Endothelial cell of umbilical vein (primary cell): ENCODE measurements at regions not wholly inside any gene's neighbourhood (a gene's known extent, or its start where the extent isn't known, plus 50 kb on each side); places are given as distances from the start of the nearest gene placed in this dataset.

Experiments
- BruUV-seq: library from RNA; stranded (reverse); fragments of 400-500 nt; replicated peaks from 2 replicates; lab custom pipeline; 2021; lab: Mats Ljungman, UMichigan
- CTCF ChIA-PET: fragments of 300-600, 350-600 bp; sonication (Branson Sonifier 250); formaldehyde crosslinking; loops from one replicate; lab custom pipeline; 2021; ENCODE audit warnings: antibody characterized with exemption, inconsistent platforms; lab: Charles Lee
- POLR2A ChIA-PET: fragments of 300-600, 350-600 bp; sonication (Branson Sonifier 250); formaldehyde crosslinking; loops from one replicate; lab custom pipeline; 2021; ENCODE audit warnings: antibody characterized with exemption, inconsistent platforms; lab: Charles Lee
- DNase-seq: peaks from one replicate; pipeline ENCODE4 v3.0.0-alpha.2; 2011; ENCODE audit warnings: low read depth, low spot score
- FAIRE-seq: peaks from 2 replicates; lab custom pipeline; 2011; peaks lifted over from hg19 to GRCh38; lab: Jason Lieb, UNC
- H2AFZ ChIP-seq: 2 replicates; pipeline ENCODE4 v1.6.0; 2012; ENCODE audit warnings: low read depth, low read length, control low read depth, inconsistent platforms
- H3K27ac ChIP-seq: 2 replicates; pipeline ENCODE4 v1.5.1; 2011; ENCODE audit warnings: low read depth, mild to moderate bottlenecking, control low read depth, low read length, moderate library complexity; ENCODE audit not compliant: insufficient read depth
- H3K27me3 ChIP-seq, 2 experiments: 2 replicates each; pipeline versions ENCODE4 v1.6.0 to v1.6.1; 2011; ENCODE audit warnings: low read length in 2 of 2, mixed read lengths in 1 of 2; ENCODE audit not compliant: control insufficient read depth in 2 of 2, insufficient read depth in 2 of 2
- H3K36me3 ChIP-seq, 2 experiments: 2 replicates in 1 of 2; 3 replicates in 1 of 2; pipeline ENCODE4 v1.5.1; 2011; ENCODE audit warnings: low read length in 2 of 2, mild to moderate bottlenecking in 1 of 2, moderate library complexity in 1 of 2; ENCODE audit not compliant: control insufficient read depth in 2 of 2, insufficient read depth in 2 of 2; ENCODE audit errors: extremely low read depth in 1 of 2
- H3K4me1 ChIP-seq: 3 replicates; pipeline ENCODE4 v1.5.1; 2011; ENCODE audit warnings: mild to moderate bottlenecking, low read length; ENCODE audit not compliant: control insufficient read depth, insufficient read depth; ENCODE audit errors: extremely low read depth
- H3K4me2 ChIP-seq: 2 replicates; pipeline ENCODE4 v1.6.1; 2011; ENCODE audit warnings: low read length, control low read depth, mixed read lengths; ENCODE audit not compliant: insufficient read depth
- H3K4me3 ChIP-seq, 3 experiments: fragments of 200-600 bp in 1 of 3; sonication (generic), shearing (Covaris generic) in 1 of 3; replicated peaks in 1 of 3; 2 replicates each; pipeline ENCODE4 v1.5.1; 2011 to 2016; ENCODE audit warnings: control low read depth in 3 of 3, low read length in 3 of 3, mild to moderate bottlenecking in 2 of 3, inconsistent platforms in 1 of 3, low read depth in 1 of 3, moderate library complexity in 1 of 3; ENCODE audit not compliant: insufficient read depth in 1 of 3
- H3K79me2 ChIP-seq: 2 replicates; pipeline ENCODE4 v1.6.0; 2012; ENCODE audit warnings: low read length, inconsistent platforms; ENCODE audit not compliant: control insufficient read depth, insufficient read depth
- H3K9ac ChIP-seq: replicated peaks from 2 replicates; pipeline ENCODE3; 2011; ENCODE audit warnings: low read length, control low read depth; ENCODE audit not compliant: insufficient read depth; ENCODE audit errors: extremely low read depth
- H3K9me1 ChIP-seq: replicated peaks from 3 replicates; pipeline ENCODE4 v1.6.0; 2011; ENCODE audit warnings: mild to moderate bottlenecking, low read length; ENCODE audit not compliant: control insufficient read depth, insufficient read depth; ENCODE audit errors: extremely low read depth
- H3K9me3 ChIP-seq: replicated peaks from 2 replicates; pipeline ENCODE4 v1.5.1; 2012; ENCODE audit warnings: low read length, inconsistent platforms; ENCODE audit not compliant: control insufficient read depth, insufficient read depth
- H4K20me1 ChIP-seq: replicated peaks from 2 replicates; pipeline ENCODE3; 2011; ENCODE audit warnings: mild to moderate bottlenecking, low read length; ENCODE audit not compliant: control insufficient read depth, insufficient read depth; ENCODE audit errors: extremely low read depth
- EZH2 ChIP-seq: IDR thresholded peaks from 2 replicates; pipeline ENCODE4 v1.6.1; 2012; ENCODE audit warnings: borderline replicate concordance, low read depth, mild to moderate bottlenecking, moderate library complexity, low read length, inconsistent platforms; ENCODE audit not compliant: severe bottlenecking
- FOS ChIP-seq: IDR thresholded peaks from 2 replicates; pipeline ENCODE4 v1.6.1; 2011; ENCODE audit warnings: mild to moderate bottlenecking, low read length, moderate library complexity, borderline replicate concordance; ENCODE audit not compliant: insufficient read depth
- GATA2 ChIP-seq: IDR thresholded peaks from 2 replicates; pipeline ENCODE4 v1.7.0; 2011; ENCODE audit warnings: low read depth, mild to moderate bottlenecking, moderate library complexity, mixed read lengths, low read length; ENCODE audit not compliant: insufficient read length, insufficient read depth
- JUN ChIP-seq: IDR thresholded peaks from 2 replicates; pipeline ENCODE4 v1.6.1; 2011; ENCODE audit warnings: borderline replicate concordance, low read depth; ENCODE audit not compliant: insufficient read length, insufficient read depth
- MYC ChIP-seq: IDR thresholded peaks from one replicate; pipeline ENCODE4 v1.6.1; 2011; ENCODE audit warnings: mild to moderate bottlenecking, low read depth, low read length
- POLR2A ChIP-seq: IDR thresholded peaks from 2 replicates; pipeline ENCODE4 v1.6.1; 2012; ENCODE audit warnings: low read depth, mild to moderate bottlenecking, control low read depth, low read length
- POLR2AphosphoS5 ChIP-seq: IDR thresholded peaks from 2 replicates; pipeline ENCODE4 v1.6.1; 2012; ENCODE audit warnings: low read depth, mild to moderate bottlenecking, control low read depth, low read length, moderate library complexity; ENCODE audit not compliant: insufficient read depth
- dilution Hi-C: fragments of 300-500 bp; cut with MboI; formaldehyde crosslinking; loops from one replicate; pipeline ENCODE4 v1.15.0; 2019; ENCODE audit warnings: low sequenced_read_pairs; ENCODE audit not compliant: extremely low pct_ligation_motif_present
- intact Hi-C: fragments of 100-400 bp; cut with micrococcal nuclease; formaldehyde crosslinking; loops from one replicate; pipeline ENCODE4 v1.10.0; 2022
- TF ChIP-seq, protein P1 (sequence below): IDR thresholded peaks from 2 replicates; pipeline ENCODE4 v1.6.1; 2011; ENCODE audit not compliant: insufficient read depth, insufficient read length
- TF ChIP-seq, protein P2 (sequence below), 2 donors: IDR thresholded peaks; 1 replicate in 1 of 2; 2 replicates in 1 of 2; pipeline ENCODE4 v1.5.1; 2011; ENCODE audit warnings: low read length in 2 of 2, mild to moderate bottlenecking in 2 of 2, moderate library complexity in 2 of 2, control low read depth in 1 of 2, inconsistent platforms in 1 of 2, low read depth in 1 of 2; ENCODE audit not compliant: insufficient read depth in 1 of 2; ENCODE audit errors: extremely low read depth in 1 of 2

DNA sequence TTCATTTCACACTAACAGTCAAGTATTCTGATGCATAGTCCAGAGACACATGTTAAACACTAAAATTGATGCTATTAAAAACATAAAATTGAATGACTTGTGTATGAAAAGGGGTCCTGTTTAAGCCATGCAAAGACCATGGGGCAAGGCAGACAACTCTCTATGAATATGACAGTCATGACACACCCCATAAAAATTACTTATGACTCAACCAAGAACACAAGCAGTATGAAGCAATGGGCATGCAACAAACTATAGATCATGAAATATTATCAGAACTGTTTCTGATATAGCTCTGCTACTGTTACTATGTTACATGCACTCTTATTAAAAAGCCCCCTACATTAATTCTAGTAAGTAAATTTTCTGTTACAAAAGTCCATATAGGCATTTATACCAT is 57.5 kb upstream of the ZCCHC13 start:
- no TSS peak for BruUV-seq
- Histone ChIP-seq H3K9ac (no peak overlapping the region), H3K4me2 (no peak overlapping the region)

More for the DNA sequence above, 57.5 kb upstream of the ZCCHC13 start:
- no peaks in the 10 kb centered on the region for H3K36me3 ChIP-seq
- no peaks in the 10 kb centered on the region for H3K9me3 ChIP-seq
- TF ChIP-seq JUN (no peak), MYC (no peak), POLR2A (no peak), GATA2 (no peak), POLR2AphosphoS5 (no peak), FOS (no peak), EZH2 (no peak)
- TF ChIP-seq, protein P1, sequence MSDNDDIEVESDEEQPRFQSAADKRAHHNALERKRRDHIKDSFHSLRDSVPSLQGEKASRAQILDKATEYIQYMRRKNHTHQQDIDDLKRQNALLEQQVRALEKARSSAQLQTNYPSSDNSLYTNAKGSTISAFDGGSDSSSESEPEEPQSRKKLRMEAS: no peak
- TF ChIP-seq, protein P2, sequence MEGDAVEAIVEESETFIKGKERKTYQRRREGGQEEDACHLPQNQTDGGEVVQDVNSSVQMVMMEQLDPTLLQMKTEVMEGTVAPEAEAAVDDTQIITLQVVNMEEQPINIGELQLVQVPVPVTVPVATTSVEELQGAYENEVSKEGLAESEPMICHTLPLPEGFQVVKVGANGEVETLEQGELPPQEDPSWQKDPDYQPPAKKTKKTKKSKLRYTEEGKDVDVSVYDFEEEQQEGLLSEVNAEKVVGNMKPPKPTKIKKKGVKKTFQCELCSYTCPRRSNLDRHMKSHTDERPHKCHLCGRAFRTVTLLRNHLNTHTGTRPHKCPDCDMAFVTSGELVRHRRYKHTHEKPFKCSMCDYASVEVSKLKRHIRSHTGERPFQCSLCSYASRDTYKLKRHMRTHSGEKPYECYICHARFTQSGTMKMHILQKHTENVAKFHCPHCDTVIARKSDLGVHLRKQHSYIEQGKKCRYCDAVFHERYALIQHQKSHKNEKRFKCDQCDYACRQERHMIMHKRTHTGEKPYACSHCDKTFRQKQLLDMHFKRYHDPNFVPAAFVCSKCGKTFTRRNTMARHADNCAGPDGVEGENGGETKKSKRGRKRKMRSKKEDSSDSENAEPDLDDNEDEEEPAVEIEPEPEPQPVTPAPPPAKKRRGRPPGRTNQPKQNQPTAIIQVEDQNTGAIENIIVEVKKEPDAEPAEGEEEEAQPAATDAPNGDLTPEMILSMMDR (IDR thresholded peaks at IDR 0.05; ENCODE audit: extremely low read depth in 1 of 2, insufficient read depth in 1 of 2, low read depth in 1 of 2, low read length in 2 of 2): no peak
- DNase-seq (no peak), FAIRE-seq (no peak)
- H3K79me2 ChIP-seq: peaks cover 15% of the 10 kb centered on the region
- no peak overlapping the region for H3K4me3 ChIP-seq
- dilution Hi-C loops: no loop called here
- ChIA-PET CTCF (no interaction called here), POLR2A (no interaction called here)
- H3K9me1 ChIP-seq: no peaks in the 10 kb centered on the region
- intact Hi-C loops: no loop called here
- peaks cover 63% of the 10 kb centered on the region for H3K4me1 ChIP-seq
- H4K20me1 ChIP-seq: no peaks in the 10 kb centered on the region
- H3K27ac ChIP-seq: no peak overlapping the region
- no peak overlapping the region for H2AFZ ChIP-seq
- H3K27me3 ChIP-seq: no peaks in the 10 kb centered on the region
